CD14-positive monocyte (primary cell): ENCODE measurements at regions not wholly inside any gene's neighbourhood (a gene's known extent, or its start where the extent isn't known, plus 50 kb on each side); places are given as distances from the start of the nearest gene placed in this dataset.

Source experiments
- DNase-seq, 3 donors: peaks; one replicate each; pipeline ENCODE4 v3.0.0-alpha.2; 2011 to 2022
- H2AFZ ChIP-seq: 2 replicates; pipeline ENCODE4 v1.6.0; 2012; ENCODE audit warnings: mild to moderate bottlenecking, low read depth, low read length, inconsistent platforms; ENCODE audit not compliant: insufficient read depth, poor library complexity, severe bottlenecking
- H3K27ac ChIP-seq, 2 donors: 1 replicate in 1 of 2; 2 replicates in 1 of 2; pipeline ENCODE4 v1.5.1; 2012 to 2013; ENCODE audit warnings: low read length in 2 of 2, control low read depth in 1 of 2, inconsistent platforms in 1 of 2, low read depth in 1 of 2, mild to moderate bottlenecking in 1 of 2
- H3K27me3 ChIP-seq, 2 donors: one replicate each; pipeline versions ENCODE4 v1.6.0 to v1.6.1; 2011 to 2013; ENCODE audit warnings: low read length in 2 of 2; ENCODE audit not compliant: control insufficient read depth in 2 of 2, insufficient read depth in 2 of 2
- H3K36me3 ChIP-seq, 2 donors: replicated peaks in 1 of 2; 1 replicate in 1 of 2; 2 replicates in 1 of 2; pipeline versions ENCODE4 v1.5.1 to v1.6.1; 2012 to 2013; ENCODE audit warnings: low read length in 2 of 2, control low read depth in 1 of 2, inconsistent platforms in 1 of 2, mild to moderate bottlenecking in 1 of 2; ENCODE audit not compliant: insufficient read depth in 2 of 2, control insufficient read depth in 1 of 2
- H3K4me1 ChIP-seq, 2 donors: 1 replicate in 1 of 2; 2 replicates in 1 of 2; pipeline versions ENCODE4 v1.5.1 to v1.6.1; 2012 to 2013; ENCODE audit warnings: low read length in 2 of 2, control low read depth in 1 of 2, inconsistent platforms in 1 of 2, mild to moderate bottlenecking in 1 of 2, moderate library complexity in 1 of 2; ENCODE audit not compliant: insufficient read depth in 2 of 2, control insufficient read depth in 1 of 2
- H3K4me2 ChIP-seq: replicated peaks from 2 replicates; pipeline ENCODE3; 2012; ENCODE audit warnings: low read length, moderate library complexity, mild to moderate bottlenecking; ENCODE audit not compliant: poor library complexity, severe bottlenecking; ENCODE audit errors: extremely low read depth
- H3K4me3 ChIP-seq, 3 experiments: fragments of 200-600 bp in 1 of 3; sonication (generic) in 1 of 3; replicated peaks in 1 of 3; 1 replicate in 2 of 3; 2 replicates in 1 of 3; pipeline ENCODE4 v1.5.1; 2011 to 2013; ENCODE audit warnings: low read length in 3 of 3, mild to moderate bottlenecking in 3 of 3, control low read depth in 2 of 3, low read depth in 2 of 3, inconsistent platforms in 1 of 3, moderate library complexity in 1 of 3
- H3K79me2 ChIP-seq: 2 replicates; pipeline ENCODE4 v1.6.0; 2012; ENCODE audit warnings: mild to moderate bottlenecking, control low read depth, inconsistent platforms, low read length, moderate library complexity; ENCODE audit not compliant: insufficient read depth
- H3K9ac ChIP-seq: 2 replicates; pipeline ENCODE4 v1.6.0; 2017; ENCODE audit warnings: low read length, mild to moderate bottlenecking; ENCODE audit not compliant: insufficient read depth, poor library complexity, severe bottlenecking
- H3K9me3 ChIP-seq, 2 donors: replicated peaks in 1 of 2; 1 replicate in 1 of 2; 2 replicates in 1 of 2; pipeline versions ENCODE4 v1.5.1 to v1.6.1; 2012 to 2013; ENCODE audit warnings: low read length in 2 of 2, control low read depth in 1 of 2; ENCODE audit not compliant: control insufficient read depth in 1 of 2, insufficient read depth in 1 of 2
- H4K20me1 ChIP-seq: 2 replicates; pipeline ENCODE4 v1.6.0; 2012; ENCODE audit warnings: mild to moderate bottlenecking, low read length, control low read depth, moderate library complexity; ENCODE audit not compliant: insufficient read depth
- H3K27ac Mint-ChIP-seq, 7 donors: one replicate each; pipeline ENCODE4 v1.8.0; 2020; ENCODE audit warnings: mild to moderate bottlenecking in 7 of 7, mixed read lengths in 7 of 7, moderate library complexity in 6 of 7, inconsistent platforms in 2 of 7
- H3K27me3 Mint-ChIP-seq, 3 donors: one replicate each; pipeline ENCODE4 v1.8.0; 2021 to 2022; ENCODE audit warnings: low read depth in 3 of 3, mild to moderate bottlenecking in 3 of 3, mixed read lengths in 3 of 3, moderate library complexity in 3 of 3, inconsistent platforms in 1 of 3
- H3K36me3 Mint-ChIP-seq, 2 donors: one replicate each; pipeline ENCODE4 v1.8.0; 2020; ENCODE audit warnings: mixed read lengths in 2 of 2, inconsistent platforms in 1 of 2, mild to moderate bottlenecking in 1 of 2
- H3K4me1 Mint-ChIP-seq: one replicate; pipeline ENCODE4 v1.8.0; 2020; ENCODE audit warnings: mild to moderate bottlenecking, mixed read lengths
- H3K4me3 Mint-ChIP-seq, 2 donors: one replicate each; pipeline ENCODE4 v1.8.0; 2020; ENCODE audit warnings: mild to moderate bottlenecking in 2 of 2, mixed read lengths in 2 of 2, moderate library complexity in 1 of 2
- H3K9me3 Mint-ChIP-seq, 7 donors: one replicate each; pipeline ENCODE4 v1.8.0; 2020 to 2022; ENCODE audit warnings: mixed read lengths in 7 of 7, mild to moderate bottlenecking in 6 of 7, moderate library complexity in 6 of 7, inconsistent platforms in 2 of 7
- WGBS: methylation state at CpG from one replicate; pipeline ENCODE4 v1.1.5; 2013; ENCODE audit warnings: missing lambda C conversion rate; ENCODE audit not compliant: insufficient coverage; 5-methylcytosine and 5-hydroxymethylcytosine counted together
- intact Hi-C, 2 donors: fragments of 100-400 bp; cut with micrococcal nuclease; formaldehyde crosslinking; loops; one replicate each; pipeline versions ENCODE4 v1.15.0 to v1.15.1; 2023
- TF ChIP-seq, protein P1 (sequence below): fragments of 200-600 bp; IDR thresholded peaks from one replicate; pipeline ENCODE4 v1.8.0; 2022; ENCODE audit warnings: antibody characterized with exemption, mild to moderate bottlenecking

GRCh38 chr10:56481521-56482091 is 120.5 kb upstream of the ZWINT start:
- Mint-ChIP-seq H3K9me3 (peaks cover 0 to 3% (median 0%) of the 10 kb centered on the region in 7 donors), H3K4me1 (no peaks in the 10 kb centered on the region), H3K27ac (no peak overlapping the region), H3K36me3 (no peaks in the 10 kb centered on the region), H3K27me3 (peaks cover 0 to 3% (median 0%) of the 10 kb centered on the region in 3 donors), H3K4me3 (no peak overlapping the region)
- DNase-seq, result no peak
- H3K27ac ChIP-seq, result no peak overlapping the region
- H3K36me3 ChIP-seq, result no peaks in the 10 kb centered on the region
- no peaks in the 10 kb centered on the region for H3K27me3 ChIP-seq
- no CpG with 5 or more reads among the region's 3 CpGs for WGBS
- no peak overlapping the region for H3K9ac ChIP-seq
- H3K4me1 ChIP-seq, result no peaks in the 10 kb centered on the region
- no peak overlapping the region for H3K4me3 ChIP-seq
- no peaks in the 10 kb centered on the region for H3K79me2 ChIP-seq
- no peaks in the 10 kb centered on the region for H4K20me1 ChIP-seq
- no peak overlapping the region for H3K4me2 ChIP-seq
- TF ChIP-seq, protein P1, sequence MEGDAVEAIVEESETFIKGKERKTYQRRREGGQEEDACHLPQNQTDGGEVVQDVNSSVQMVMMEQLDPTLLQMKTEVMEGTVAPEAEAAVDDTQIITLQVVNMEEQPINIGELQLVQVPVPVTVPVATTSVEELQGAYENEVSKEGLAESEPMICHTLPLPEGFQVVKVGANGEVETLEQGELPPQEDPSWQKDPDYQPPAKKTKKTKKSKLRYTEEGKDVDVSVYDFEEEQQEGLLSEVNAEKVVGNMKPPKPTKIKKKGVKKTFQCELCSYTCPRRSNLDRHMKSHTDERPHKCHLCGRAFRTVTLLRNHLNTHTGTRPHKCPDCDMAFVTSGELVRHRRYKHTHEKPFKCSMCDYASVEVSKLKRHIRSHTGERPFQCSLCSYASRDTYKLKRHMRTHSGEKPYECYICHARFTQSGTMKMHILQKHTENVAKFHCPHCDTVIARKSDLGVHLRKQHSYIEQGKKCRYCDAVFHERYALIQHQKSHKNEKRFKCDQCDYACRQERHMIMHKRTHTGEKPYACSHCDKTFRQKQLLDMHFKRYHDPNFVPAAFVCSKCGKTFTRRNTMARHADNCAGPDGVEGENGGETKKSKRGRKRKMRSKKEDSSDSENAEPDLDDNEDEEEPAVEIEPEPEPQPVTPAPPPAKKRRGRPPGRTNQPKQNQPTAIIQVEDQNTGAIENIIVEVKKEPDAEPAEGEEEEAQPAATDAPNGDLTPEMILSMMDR, result no peak
- intact Hi-C loops, result no loop called here
- H2AFZ ChIP-seq, result no peak overlapping the region
- no peaks in the 10 kb centered on the region for H3K9me3 ChIP-seq

GRCh38 chr10:56472978-56473377 is 111.9 kb upstream of the ZWINT start:
- no peak overlapping the region for H2AFZ ChIP-seq
- no peaks in the 10 kb centered on the region for H3K27me3 Mint-ChIP-seq
- H3K36me3 Mint-ChIP-seq, result no peaks in the 10 kb centered on the region

More at GRCh38 chr10:56472978-56473377, 111.9 kb upstream of the ZWINT start:
- peaks cover 0 to 2% (median 0%) of the 10 kb centered on the region in 7 donors for H3K9me3 Mint-ChIP-seq
- Histone ChIP-seq H3K79me2 (no peaks in the 10 kb centered on the region), H3K27ac (no peak overlapping the region), H3K27me3 (no peaks in the 10 kb centered on the region), H3K36me3 (no peaks in the 10 kb centered on the region), H4K20me1 (no peaks in the 10 kb centered on the region), H3K4me3 (no peak overlapping the region), H3K9me3 (no peaks in the 10 kb centered on the region), H3K4me1 (no peaks in the 10 kb centered on the region), H3K4me2 (no peak overlapping the region), H3K9ac (no peak overlapping the region)
- TF ChIP-seq, protein P1, result no peak
- intact Hi-C loops, result no loop called here
- H3K27ac Mint-ChIP-seq, result no peak overlapping the region
- H3K4me3 Mint-ChIP-seq, result no peak overlapping the region
- H3K4me1 Mint-ChIP-seq, result no peaks in the 10 kb centered on the region
- DNase-seq, result no peak
- no CpG with 5 or more reads among the region's 2 CpGs for WGBS
